ENCODE measurements at regions not wholly inside any gene's neighbourhood (a gene's known extent, or its start where the extent isn't known, plus 50 kb on each side); places are given as distances from the start of the nearest gene placed in this dataset.
A peak's percentile ranks its signal among the peaks of the same experiment; 100 is the strongest.
"Not testable (repeated sequence)": the region's sequence is repeated elsewhere in the genome, so short reads cannot be mapped to it uniquely, and the experiment has no call there.

GRCh38 chr6:100228437-100228833 is 234.4 kb upstream of the MCHR2 start:
- DNase-seq (ENCODE audit: low spot score), result peak; percentile 26

GRCh38 chr6:100226811-100227210 is 232.8 kb upstream of the MCHR2 start:
- no peak for DNase-seq (ENCODE audit: low spot score)

GRCh38 chr6:100223952-100224351 is 229.9 kb upstream of the MCHR2 start:
- not testable (repeated sequence) for DNase-seq (ENCODE audit: low spot score)

- no peak for DNase-seq (ENCODE audit: low spot score)
Measured at GRCh38 chr6:100220543-100220942, 226.5 kb upstream of the MCHR2 start.

GRCh38 chr6:100217225-100218012 is 223.4 kb upstream of the MCHR2 start:
- no peak for DNase-seq (ENCODE audit: low spot score)

- no peak for DNase-seq (ENCODE audit: low spot score)
Measured at GRCh38 chr6:100216760-100217159, 222.7 kb upstream of the MCHR2 start.

- DNase-seq (ENCODE audit: low spot score), result no peak
Measured at GRCh38 chr6:100212131-100212530, 218.1 kb upstream of the MCHR2 start.

- DNase-seq (ENCODE audit: low spot score), result no peak
Measured at GRCh38 chr6:100210137-100211117, 216.4 kb upstream of the MCHR2 start.

- no peak for DNase-seq (ENCODE audit: low spot score)
Measured at GRCh38 chr6:100209323-100210136, 215.5 kb upstream of the MCHR2 start.

GRCh38 chr6:100203400-100203799 is 209.4 kb upstream of the MCHR2 start:
- DNase-seq (ENCODE audit: low spot score), result no peak

- no peak for DNase-seq (ENCODE audit: low spot score)
Measured at GRCh38 chr6:100202417-100203194, 208.6 kb upstream of the MCHR2 start.

- DNase-seq (ENCODE audit: low spot score), result not testable (repeated sequence)
Measured at GRCh38 chr6:100196214-100196982, 202.4 kb upstream of the MCHR2 start.

GRCh38 chr6:100195244-100195643 is 201.2 kb upstream of the MCHR2 start:
- not testable (repeated sequence) for DNase-seq (ENCODE audit: low spot score)

- DNase-seq (ENCODE audit: low spot score), result no peak
Measured at GRCh38 chr6:100194535-100194934, 200.5 kb upstream of the MCHR2 start.

- no peak for DNase-seq (ENCODE audit: low spot score)
Measured at GRCh38 chr6:100188754-100189153, 194.7 kb upstream of the MCHR2 start.

GRCh38 chr6:100186552-100186951 is 192.5 kb upstream of the MCHR2 start:
- no peak for DNase-seq (ENCODE audit: low spot score)

GRCh38 chr6:100185615-100186014 is 191.6 kb upstream of the MCHR2 start:
- DNase-seq (ENCODE audit: low spot score), result peak; percentile 14

GRCh38 chr6:100184473-100184872 is 190.4 kb upstream of the MCHR2 start:
- DNase-seq (ENCODE audit: low spot score), result no peak

GRCh38 chr6:100182313-100182712 is 188.3 kb upstream of the MCHR2 start:
- DNase-seq (ENCODE audit: low spot score), result no peak

- DNase-seq (ENCODE audit: low spot score), result peak; percentile 37
Measured at GRCh38 chr6:100181309-100181708, 187.3 kb upstream of the MCHR2 start.

Data from activated CD4-positive, alpha-beta T cell treated with anti-CD3 and anti-CD28 coated beads, Interleukin-2, Interleukin-4, amounts not matched to agents 100 ng/mL and 50 ng/mL, durations not matched to agents 16 hours and 8 hours (primary cell).